SK-N-MC (cell line): ENCODE measurements at regions not wholly inside any gene's neighbourhood (a gene's known extent, or its start where the extent isn't known, plus 50 kb on each side); places are given as distances from the start of the nearest gene placed in this dataset.

Experiments used
- DNase-seq: peaks from one replicate; pipeline ENCODE4 v3.0.0-alpha.2; 2011; ENCODE audit warnings: low read depth, low spot score
- H3K27ac ChIP-seq: fragments of 200-600 bp; sonication (generic); 2 replicates; pipeline ENCODE4 v1.5.1; 2016; ENCODE audit warnings: mixed run types
- H3K36me3 ChIP-seq: fragments of 200-600 bp; sonication (generic); 2 replicates; pipeline ENCODE4 v1.6.1; 2017; ENCODE audit warnings: antibody characterized with exemption, low read length, mixed read lengths; ENCODE audit not compliant: insufficient read depth
- H3K4me3 ChIP-seq: fragments of 200-600 bp; sonication (generic); 2 replicates; pipeline ENCODE4 v1.5.1; 2016
- H3K9ac ChIP-seq: fragments of 200-600 bp; sonication (generic); 2 replicates; pipeline ENCODE4 v1.8.0; 2017; ENCODE audit warnings: mixed run types, mixed read lengths; ENCODE audit not compliant: insufficient read length
- H3K9me3 ChIP-seq: fragments of 200-600 bp; sonication (generic); 2 replicates; pipeline ENCODE4 v1.6.1; 2017; ENCODE audit warnings: low read depth, mild to moderate bottlenecking, antibody characterized with exemption, low read length, moderate library complexity, mixed read lengths
- EZH2 ChIP-seq: fragments of 200-600 bp; sonication (generic); IDR thresholded peaks from one replicate; pipeline ENCODE4 v1.6.1; 2017; ENCODE audit warnings: antibody characterized with exemption
- FOXP2 ChIP-seq: optimal IDR thresholded peaks from 2 replicates; pipeline ENCODE3; 2011; ENCODE audit warnings: mild to moderate bottlenecking, moderate library complexity; ENCODE audit not compliant: insufficient read depth; ENCODE audit errors: extremely low read length, control extremely low read depth
- POLR2AphosphoS5 ChIP-seq: IDR thresholded peaks from 2 replicates; pipeline ENCODE4 v1.6.1; 2012; ENCODE audit warnings: mild to moderate bottlenecking, low read depth, low read length, borderline replicate concordance

DNA sequence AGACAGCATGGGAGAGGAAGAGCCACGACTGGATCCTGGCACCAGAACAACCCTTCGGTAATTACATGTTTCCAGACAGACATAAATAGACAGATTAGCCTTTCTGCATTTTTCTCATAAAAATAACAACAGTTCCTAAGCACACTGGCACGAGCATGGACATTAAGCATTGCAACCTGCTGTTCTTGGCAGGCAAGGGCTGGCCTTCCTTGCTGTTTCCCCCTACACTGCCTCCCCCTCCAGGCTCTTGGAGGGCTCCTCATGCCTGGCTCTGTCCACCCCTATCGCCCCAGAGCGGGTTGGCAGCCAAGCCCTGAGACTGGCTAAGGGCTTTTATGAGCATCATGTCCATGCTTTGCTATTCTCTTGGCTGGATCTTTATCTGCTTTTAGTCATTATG is 89.6 kb downstream of the TTC32 start:
- H3K9me3 ChIP-seq = no peaks in the 10 kb centered on the region
- TF ChIP-seq EZH2 (no peak), FOXP2 (no peak), POLR2AphosphoS5 (no peak)
- no peak for DNase-seq
- no peak overlapping the region for H3K27ac ChIP-seq
- no peak overlapping the region for H3K9ac ChIP-seq
- no peak overlapping the region for H3K4me3 ChIP-seq
- no peaks in the 10 kb centered on the region for H3K36me3 ChIP-seq

DNA sequence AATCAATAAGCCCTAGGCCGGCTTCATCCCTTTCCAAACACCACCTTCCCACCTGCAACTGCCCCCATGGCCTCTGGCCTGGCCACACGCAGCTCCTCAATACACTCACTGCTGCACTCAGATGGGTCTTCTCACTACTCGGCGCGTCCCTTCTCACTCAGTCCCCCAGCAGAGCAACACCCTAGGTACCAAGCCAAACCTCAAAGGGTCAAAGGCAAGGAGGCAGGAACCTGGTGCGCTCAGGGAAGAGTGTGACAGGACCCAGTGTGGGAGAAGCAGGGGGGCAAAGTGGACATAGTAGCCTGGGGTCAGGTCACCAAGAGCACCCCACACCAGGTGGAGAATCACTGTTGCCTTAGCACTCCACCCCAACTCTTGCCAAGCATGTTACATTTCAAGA is 90.6 kb downstream of the TTC32 start:
- no peaks in the 10 kb centered on the region for H3K36me3 ChIP-seq
- TF ChIP-seq EZH2 (no peak), FOXP2 (no peak), POLR2AphosphoS5 (no peak)
- H3K4me3 ChIP-seq = no peak overlapping the region
- no peaks in the 10 kb centered on the region for H3K9me3 ChIP-seq
- no peak overlapping the region for H3K9ac ChIP-seq
- DNase-seq = no peak
- no peak overlapping the region for H3K27ac ChIP-seq

DNA sequence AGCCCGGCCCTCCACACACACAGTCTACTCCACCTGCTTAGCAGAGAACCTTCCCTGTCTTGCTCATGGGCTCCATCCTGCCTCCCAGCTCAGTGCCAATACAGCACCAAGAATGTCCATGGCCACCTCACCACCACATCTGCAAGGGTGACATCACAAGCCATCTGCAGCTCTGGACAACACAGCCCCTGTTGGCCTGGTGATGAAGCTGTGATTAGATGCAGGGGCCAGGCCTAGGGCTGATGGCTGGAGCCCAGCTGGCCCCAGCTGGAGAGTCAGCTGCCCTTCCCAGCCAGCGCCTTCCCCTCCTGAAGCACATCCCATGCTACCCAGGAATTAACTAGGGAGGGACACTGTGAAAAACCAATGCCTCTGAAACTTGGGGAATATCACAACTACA is 91.1 kb downstream of the TTC32 start:
- no peak for TF ChIP-seq POLR2AphosphoS5
- no peak for TF ChIP-seq FOXP2
- no peak for TF ChIP-seq EZH2
- Histone ChIP-seq H3K9ac (no peak overlapping the region), H3K9me3 (no peaks in the 10 kb centered on the region), H3K36me3 (no peaks in the 10 kb centered on the region), H3K4me3 (no peak overlapping the region), H3K27ac (no peak overlapping the region)
- no peak for DNase-seq

DNA sequence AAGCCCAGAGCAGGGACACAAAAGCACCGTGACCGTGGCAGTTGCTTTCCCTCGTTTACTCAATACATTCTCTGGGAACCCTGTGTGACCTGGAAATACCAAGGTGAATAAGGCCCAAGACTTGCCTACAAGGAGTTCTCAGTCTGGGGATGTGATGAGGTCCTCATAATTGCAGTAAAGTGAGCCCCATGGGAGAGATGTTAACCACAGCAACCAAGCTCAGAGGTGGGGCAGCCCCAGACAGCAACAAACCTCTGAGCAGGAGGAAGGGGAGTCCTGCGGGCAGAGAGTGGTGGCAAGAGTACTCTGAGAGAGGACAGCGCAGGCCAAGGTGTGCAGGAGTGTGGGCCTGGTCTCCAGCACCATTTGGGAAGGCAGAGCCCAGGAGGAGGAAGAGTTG is 91.6 kb downstream of the TTC32 start:
- no peak for DNase-seq
- Histone ChIP-seq H3K4me3 (no peak overlapping the region), H3K9me3 (no peaks in the 10 kb centered on the region), H3K36me3 (no peaks in the 10 kb centered on the region), H3K9ac (no peak overlapping the region), H3K27ac (no peak overlapping the region)
- TF ChIP-seq POLR2AphosphoS5 = no peak
- no peak for TF ChIP-seq FOXP2
- no peak for TF ChIP-seq EZH2

DNA sequence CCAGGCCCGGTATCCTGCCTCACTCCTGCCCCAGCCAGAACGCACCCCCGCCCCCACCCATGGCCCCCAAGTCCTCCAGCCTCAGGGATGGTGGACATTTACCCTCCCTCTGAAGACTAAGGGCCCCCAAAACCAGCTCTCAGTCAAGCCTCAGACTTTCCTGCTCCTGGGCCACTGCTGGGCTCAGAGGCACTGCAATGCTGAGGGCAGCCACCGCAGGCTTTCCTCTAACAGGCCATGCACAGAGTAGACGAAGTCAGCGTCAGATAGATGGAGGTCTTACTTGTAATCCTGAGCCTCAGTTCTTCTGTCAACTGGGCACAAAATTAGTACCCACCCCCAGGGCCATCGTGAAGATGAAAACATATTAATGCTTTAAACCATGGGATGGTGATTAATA is 92.6 kb downstream of the TTC32 start:
- no peaks in the 10 kb centered on the region for H3K9me3 ChIP-seq
- TF ChIP-seq FOXP2 (no peak), EZH2 (no peak), POLR2AphosphoS5 (no peak)
- no peak overlapping the region for H3K27ac ChIP-seq
- no peak for DNase-seq
- H3K4me3 ChIP-seq = no peak overlapping the region
- no peak overlapping the region for H3K9ac ChIP-seq
- no peaks in the 10 kb centered on the region for H3K36me3 ChIP-seq

DNA sequence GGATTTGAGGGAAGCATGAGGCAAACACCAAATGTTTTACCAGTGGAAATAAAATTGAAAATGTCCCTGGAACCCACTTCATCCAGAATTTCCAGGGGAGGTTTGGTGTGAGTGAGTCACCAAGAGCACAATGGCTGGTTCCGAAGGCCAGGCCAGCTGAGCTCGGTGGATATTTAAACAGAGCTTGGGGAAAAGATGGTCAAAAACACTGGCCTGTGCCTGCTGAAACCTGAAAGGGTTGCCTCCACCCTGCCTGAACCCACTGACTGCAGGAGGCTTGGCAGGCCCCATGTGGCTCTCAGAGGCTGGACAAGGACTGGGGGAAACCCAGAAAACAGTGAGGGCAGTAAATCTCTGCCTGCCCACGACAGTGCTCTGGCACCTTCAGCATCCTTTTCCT is 93.9 kb downstream of the TTC32 start:
- no peak for DNase-seq
- Histone ChIP-seq H3K9ac (no peak overlapping the region), H3K36me3 (no peaks in the 10 kb centered on the region), H3K27ac (no peak overlapping the region), H3K9me3 (no peaks in the 10 kb centered on the region), H3K4me3 (no peak overlapping the region)
- TF ChIP-seq FOXP2 (no peak), EZH2 (no peak), POLR2AphosphoS5 (no peak)

GRCh38 chr2:19807346-19807745 is 94.4 kb downstream of the TTC32 start:
- Histone ChIP-seq H3K9me3 (no peaks in the 10 kb centered on the region), H3K4me3 (no peak overlapping the region), H3K27ac (no peak overlapping the region), H3K9ac (no peak overlapping the region), H3K36me3 (no peaks in the 10 kb centered on the region)
- DNase-seq = no peak
- TF ChIP-seq EZH2 (no peak), FOXP2 (no peak), POLR2AphosphoS5 (no peak)

- H3K36me3 ChIP-seq = no peaks in the 10 kb centered on the region
- no peak overlapping the region for H3K27ac ChIP-seq
- H3K9ac ChIP-seq = no peak overlapping the region
- no peak for DNase-seq
- no peaks in the 10 kb centered on the region for H3K9me3 ChIP-seq
- H3K4me3 ChIP-seq = no peak overlapping the region
- TF ChIP-seq POLR2AphosphoS5 (no peak), EZH2 (no peak), FOXP2 (no peak)
These were observed 95.2 kb downstream of the TTC32 start for GRCh38 chr2:19806591-19806990.

GRCh38 chr2:19806131-19806530 is 95.7 kb downstream of the TTC32 start:
- Histone ChIP-seq H3K9me3 (no peaks in the 10 kb centered on the region), H3K9ac (no peak overlapping the region), H3K27ac (no peak overlapping the region), H3K36me3 (no peaks in the 10 kb centered on the region), H3K4me3 (no peak overlapping the region)
- TF ChIP-seq FOXP2 (no peak), POLR2AphosphoS5 (no peak), EZH2 (no peak)
- no peak for DNase-seq
